Spleen (tissue), 11 donors: ENCODE measurements at regions not wholly inside any gene's neighbourhood (a gene's known extent, or its start where the extent isn't known, plus 50 kb on each side); places are given as distances from the start of the nearest gene placed in this dataset.

Experiments used
- DNase-seq: peaks from one replicate; pipeline ENCODE4 v3.0.0-alpha.2; 2020
- H3K27ac ChIP-seq, 8 donors: fragments of 200-600 bp; sonication (generic) in 7 of 8; 1 replicate in 4 of 8; 2 replicates in 4 of 8; pipeline versions ENCODE4 v1.5.0 to v1.8.0; 2016 to 2021; ENCODE audit warnings: inconsistent platforms in 4 of 8, mild to moderate bottlenecking in 4 of 8, moderate library complexity in 1 of 8
- H3K27me3 ChIP-seq, 7 donors: fragments of 200-600 bp; sonication (generic) in 6 of 7; replicated peaks in 1 of 7; 1 replicate in 4 of 7; 2 replicates in 3 of 7; pipeline versions ENCODE4 v1.5.0 to v1.8.0; 2016 to 2021; ENCODE audit warnings: inconsistent platforms in 3 of 7, mild to moderate bottlenecking in 1 of 7
- H3K36me3 ChIP-seq, 6 donors: fragments of 200-600 bp; sonication (generic) in 5 of 6; 1 replicate in 4 of 6; 2 replicates in 2 of 6; pipeline versions ENCODE4 v1.5.0 to v1.8.0; 2016 to 2021; ENCODE audit warnings: inconsistent platforms in 2 of 6
- H3K4me1 ChIP-seq, 6 donors: fragments of 200-600 bp; sonication (generic) in 5 of 6; 1 replicate in 3 of 6; 2 replicates in 3 of 6; pipeline versions ENCODE4 v1.5.0 to v1.8.0; 2016 to 2021; ENCODE audit warnings: inconsistent platforms in 3 of 6
- H3K4me3 ChIP-seq, 8 donors: fragments of 200-600 bp; sonication (generic) in 7 of 8; 1 replicate in 4 of 8; 2 replicates in 4 of 8; pipeline versions ENCODE4 v1.5.0 to v1.8.0; 2016 to 2021; ENCODE audit warnings: inconsistent platforms in 4 of 8, mild to moderate bottlenecking in 4 of 8, moderate library complexity in 2 of 8
- H3K9me3 ChIP-seq, 8 donors: fragments of 200-600 bp; sonication (generic) in 7 of 8; 1 replicate in 4 of 8; 2 replicates in 4 of 8; pipeline versions ENCODE4 v1.5.0 to v1.8.0; 2016 to 2021; ENCODE audit warnings: inconsistent platforms in 4 of 8
- CTCF ChIP-seq, 11 experiments: fragments of 200-600 bp in 7 of 11; fragments of 450-650 bp in 4 of 11; sonication (generic) in 4 of 11; IDR thresholded peaks in 8 of 11; conservative IDR thresholded peaks in 3 of 11; 1 replicate in 7 of 11; 2 replicates in 4 of 11; pipeline versions ENCODE4 v1.4.0 to v1.8.0; 2016 to 2021; ENCODE audit warnings: antibody characterized with exemption in 11 of 11, inconsistent platforms in 4 of 11, mild to moderate bottlenecking in 1 of 11
- POLR2A ChIP-seq, 3 donors: fragments of 450-650 bp; IDR thresholded peaks; one replicate each; pipeline ENCODE4 v1.5.1; 2017; ENCODE audit warnings: antibody characterized with exemption in 3 of 3, mild to moderate bottlenecking in 1 of 3
- POLR2AphosphoS5 ChIP-seq, 3 donors: sonication (generic); formaldehyde crosslinking; IDR thresholded peaks; one replicate each; pipeline ENCODE4 v1.5.1; 2017; ENCODE audit warnings: antibody characterized with exemption in 3 of 3
- WGBS, 5 donors: extraction: QIAGEN DNeasy Blood & Tissue Kit in 3 of 5; methylation state at CpG; one replicate each; pipeline versions ENCODE4 v1.1.5 to v1.1.7; 2013 to 2018; 5-methylcytosine and 5-hydroxymethylcytosine counted together
- intact Hi-C: fragments of 100-400 bp; cut with DNase I; formaldehyde crosslinking; loops from one replicate; pipeline ENCODE4 v1.15.0; 2023; ENCODE audit warnings: low total_unique reads
- donor health status: healthy with polysubstance abuse.
- donor health status: DM: no; HTN: no; CAD: no; lungs with moderate emphysema.
- donor health status: DM: no; HTN: no; CAD: no.
- donor health status: Bipolar disorder and iron deficiency.
- donor health status: healthy.
- donor health status: DM: no; HTN: no; CAD: no.
- donor health status: DM: yes; HTN: yes; CAD: no.

GRCh38 chr9:89943728-89944127 lies 338.9 kb downstream of the GADD45G start:
- H3K27ac ChIP-seq, result no peak overlapping the region
- no peak for TF ChIP-seq CTCF (IDR thresholded peaks at IDR 0.05 in 8 of 11, conservative IDR thresholded peaks at IDR 0.05 in 3 of 11)
- no peak for TF ChIP-seq POLR2A (IDR thresholded peaks at IDR 0.05)
- no peak for TF ChIP-seq POLR2AphosphoS5 (IDR thresholded peaks at IDR 0.05)
- DNase-seq, result no peak
- WGBS, 5 donors, result 88 to 94% (median 92%) methylated on average over 3 of the region's 3 CpGs
- H3K27me3 ChIP-seq, result peaks cover 0 to 9% (median 0%) of the 10 kb centered on the region in 7 donors
- H3K4me1 ChIP-seq, result no peaks in the 10 kb centered on the region
- H3K4me3 ChIP-seq, result no peak overlapping the region
- intact Hi-C loops, result no loop called here
- no peaks in the 10 kb centered on the region for H3K36me3 ChIP-seq
- no peaks in the 10 kb centered on the region for H3K9me3 ChIP-seq

GRCh38 chr9:89945133-89945532 lies 340.3 kb downstream of the GADD45G start:
- TF ChIP-seq POLR2AphosphoS5 (IDR thresholded peaks at IDR 0.05), result no peak
- DNase-seq, result no peak
- Histone ChIP-seq H3K9me3 (no peaks in the 10 kb centered on the region), H3K36me3 (no peaks in the 10 kb centered on the region), H3K4me3 (no peak overlapping the region), H3K27me3 (no peaks in the 10 kb centered on the region), H3K4me1 (no peaks in the 10 kb centered on the region), H3K27ac (no peak overlapping the region)
- intact Hi-C loops, result no loop called here
- 77 to 91% (median 83%) methylated on average over 4 of the region's 4 CpGs; no CpG with 5 or more reads in 1 of the 5 donors for WGBS, 5 donors

GRCh38 chr9:89946741-89947140 lies 341.9 kb downstream of the GADD45G start:
- Histone ChIP-seq H3K4me1 (no peaks in the 10 kb centered on the region), H3K36me3 (no peaks in the 10 kb centered on the region), H3K27ac (no peak overlapping the region), H3K9me3 (no peaks in the 10 kb centered on the region), H3K27me3 (no peaks in the 10 kb centered on the region), H3K4me3 (no peak overlapping the region)
- intact Hi-C loops, result no loop called here
- no peak for DNase-seq
- 33 to 61% (median 56%) methylated on average over 3 of the region's 3 CpGs for WGBS, 5 donors
- TF ChIP-seq POLR2A (IDR thresholded peaks at IDR 0.05) (no peak), CTCF (IDR thresholded peaks at IDR 0.05 in 8 of 11, conservative IDR thresholded peaks at IDR 0.05 in 3 of 11) (no peak), POLR2AphosphoS5 (IDR thresholded peaks at IDR 0.05) (no peak)

GRCh38 chr9:89949111-89949510 lies 344.3 kb downstream of the GADD45G start:
- Histone ChIP-seq H3K4me1 (peaks cover 0 to 4% (median 0%) of the 10 kb centered on the region in 6 donors), H3K27ac (no peak overlapping the region), H3K4me3 (no peak overlapping the region), H3K36me3 (no peaks in the 10 kb centered on the region), H3K9me3 (no peaks in the 10 kb centered on the region), H3K27me3 (no peaks in the 10 kb centered on the region)
- intact Hi-C loops, result no loop called here
- no peak for TF ChIP-seq CTCF (IDR thresholded peaks at IDR 0.05 in 8 of 11, conservative IDR thresholded peaks at IDR 0.05 in 3 of 11)
- no peak for TF ChIP-seq POLR2AphosphoS5 (IDR thresholded peaks at IDR 0.05)
- TF ChIP-seq POLR2A (IDR thresholded peaks at IDR 0.05), result no peak
- WGBS, 5 donors, result 90 to 97% (median 94%) methylated on average over 4 of the region's 4 CpGs
- no peak for DNase-seq

- TF ChIP-seq POLR2AphosphoS5 (IDR thresholded peaks at IDR 0.05) (no peak), CTCF (IDR thresholded peaks at IDR 0.05 in 8 of 11, conservative IDR thresholded peaks at IDR 0.05 in 3 of 11) (no peak), POLR2A (IDR thresholded peaks at IDR 0.05) (no peak)
- intact Hi-C loops, result no loop called here
- peaks cover 0 to 15% (median 0%) of the 10 kb centered on the region in 6 donors for H3K4me1 ChIP-seq
- H3K4me3 ChIP-seq, result no peak overlapping the region
- no peak overlapping the region for H3K27ac ChIP-seq
- no peak for DNase-seq
- no peaks in the 10 kb centered on the region for H3K9me3 ChIP-seq
- no peaks in the 10 kb centered on the region for H3K27me3 ChIP-seq
- H3K36me3 ChIP-seq, result no peaks in the 10 kb centered on the region
- 81 to 97% (median 88%) methylated on average over 4 of the region's 4 CpGs for WGBS, 5 donors
Observed at GRCh38 chr9:89951675-89952074, 346.9 kb downstream of the GADD45G start.
